GM21447 (cell line): ENCODE measurements at regions not wholly inside any gene's neighbourhood (a gene's known extent, or its start where the extent isn't known, plus 50 kb on each side); places are given as distances from the start of the nearest gene placed in this dataset.

ENCODE experiments used
- ATAC-seq: cut with Tn5 transposase; IDR thresholded peaks from one replicate; pipeline ENCODE4 v1.9.1; 2021; ENCODE audit not compliant: unreplicated experiment

GRCh38 chr13:59497621-59498247 lies 666.0 kb downstream of the DIAPH3 start:
- no peak for ATAC-seq

GRCh38 chr13:59501004-59501403 lies 662.7 kb downstream of the DIAPH3 start:
- ATAC-seq, result no peak

GRCh38 chr13:59504407-59504806 lies 659.3 kb downstream of the DIAPH3 start:
- ATAC-seq, result no peak

- no peak for ATAC-seq
Measured at GRCh38 chr13:59510386-59510785, 653.3 kb downstream of the DIAPH3 start.

GRCh38 chr13:59513686-59514085 lies 650.0 kb downstream of the DIAPH3 start:
- no peak for ATAC-seq

- ATAC-seq, result no peak
Measured at GRCh38 chr13:59514316-59514715, 649.4 kb downstream of the DIAPH3 start.

- ATAC-seq, result no peak
Measured at GRCh38 chr13:59519819-59520218, 643.9 kb downstream of the DIAPH3 start.

GRCh38 chr13:59521549-59521948 lies 642.2 kb downstream of the DIAPH3 start:
- no peak for ATAC-seq

- ATAC-seq, result no peak
Measured at GRCh38 chr13:59522652-59523051, 641.1 kb downstream of the DIAPH3 start.

- ATAC-seq, result no peak
Measured at GRCh38 chr13:59527500-59527899, 636.2 kb downstream of the DIAPH3 start.

- ATAC-seq, result no peak
Measured at GRCh38 chr13:59531571-59532091, 632.1 kb downstream of the DIAPH3 start.

- ATAC-seq, result no peak
Measured at GRCh38 chr13:59532405-59532804, 631.3 kb downstream of the DIAPH3 start.

GRCh38 chr13:59533561-59534555 lies 629.9 kb downstream of the DIAPH3 start:
- no peak for ATAC-seq

- no peak for ATAC-seq
Measured at GRCh38 chr13:59534806-59535205, 628.9 kb downstream of the DIAPH3 start.

GRCh38 chr13:59537500-59537899 lies 626.2 kb downstream of the DIAPH3 start:
- no peak for ATAC-seq

- no peak for ATAC-seq
Measured at GRCh38 chr13:59538512-59538911, 625.2 kb downstream of the DIAPH3 start.

- no peak for ATAC-seq
Measured at GRCh38 chr13:59542303-59542702, 621.4 kb downstream of the DIAPH3 start.

- no peak for ATAC-seq
Measured at GRCh38 chr13:59543418-59543817, 620.3 kb downstream of the DIAPH3 start.

- ATAC-seq, result no peak
Measured at GRCh38 chr13:59545007-59545406, 618.7 kb downstream of the DIAPH3 start.

GRCh38 chr13:59546178-59546577 lies 617.5 kb downstream of the DIAPH3 start:
- no peak for ATAC-seq

GRCh38 chr13:59547950-59548349 lies 615.8 kb downstream of the DIAPH3 start:
- no peak for ATAC-seq

GRCh38 chr13:59562924-59563323 lies 600.8 kb downstream of the DIAPH3 start:
- no peak for ATAC-seq
